CD4-positive, alpha-beta T cell (primary cell): ENCODE measurements at regions not wholly inside any gene's neighbourhood (a gene's known extent, or its start where the extent isn't known, plus 50 kb on each side); places are given as distances from the start of the nearest gene placed in this dataset.

Source experiments
- ATAC-seq: fragments of 200-7000 bp; cut with Tn5 transposase; one replicate; pipeline ENCODE4 v1.10.0; 2022; ENCODE audit warnings: mild to moderate bottlenecking; ENCODE audit not compliant: poor library complexity
- CTCF ChIA-PET: fragments of 350-600 bp; sonication (Branson Sonifier 250); formaldehyde crosslinking; loops from one replicate; lab custom pipeline; 2021; ENCODE audit warnings: antibody characterized with exemption, inconsistent platforms; lab: Charles Lee
- POLR2A ChIA-PET: fragments of 350-600 bp; sonication (Branson Sonifier 250); formaldehyde crosslinking; loops from one replicate; lab custom pipeline; 2021; ENCODE audit warnings: antibody characterized with exemption, inconsistent platforms; lab: Charles Lee
- DNase-seq, 14 experiments: peaks; one replicate each; pipeline ENCODE4 v3.0.0-alpha.2; 2013 to 2020; ENCODE audit warnings: mixed read lengths in 2 of 14
- H3K27ac ChIP-seq, 2 donors: one replicate each; pipeline versions ENCODE4 v1.5.1 to v1.7.0; 2013; ENCODE audit warnings: low read length in 2 of 2, low read depth in 1 of 2, mild to moderate bottlenecking in 1 of 2
- H3K27me3 ChIP-seq, 2 experiments: 1 replicate in 1 of 2; 2 replicates in 1 of 2; pipeline versions ENCODE4 v1.6.1 to v1.7.0; 2013; ENCODE audit warnings: low read length in 2 of 2, control low read depth in 1 of 2, mild to moderate bottlenecking in 1 of 2, moderate library complexity in 1 of 2; ENCODE audit not compliant: insufficient read depth in 2 of 2, control insufficient read depth in 1 of 2
- H3K36me3 ChIP-seq: one replicate; pipeline ENCODE4 v1.6.1; 2013; ENCODE audit warnings: low read length, control low read depth; ENCODE audit not compliant: insufficient read depth
- H3K4me1 ChIP-seq: one replicate; pipeline ENCODE4 v1.6.1; 2013; ENCODE audit warnings: low read length, control low read depth; ENCODE audit not compliant: insufficient read depth
- H3K4me3 ChIP-seq: one replicate; pipeline ENCODE4 v1.5.1; 2013; ENCODE audit warnings: mild to moderate bottlenecking, low read length, moderate library complexity
- H3K9me3 ChIP-seq, 2 experiments: 1 replicate in 1 of 2; 2 replicates in 1 of 2; pipeline versions ENCODE4 v1.6.1 to v1.7.0; 2013; ENCODE audit warnings: low read length in 2 of 2, mild to moderate bottlenecking in 2 of 2, control low read depth in 1 of 2, moderate library complexity in 1 of 2; ENCODE audit not compliant: control insufficient read depth in 1 of 2, insufficient read depth in 1 of 2
- H3K27ac Mint-ChIP-seq: one replicate; pipeline ENCODE4 v1.8.0; 2020; ENCODE audit warnings: mixed read lengths
- H3K27me3 Mint-ChIP-seq: one replicate; pipeline ENCODE4 v1.8.0; 2021; ENCODE audit warnings: mixed read lengths
- H3K36me3 Mint-ChIP-seq: one replicate; pipeline ENCODE4 v1.8.0; 2021; ENCODE audit warnings: low read depth, mixed read lengths
- H3K4me1 Mint-ChIP-seq: one replicate; pipeline ENCODE4 v1.8.0; 2021; ENCODE audit warnings: low read depth, mixed read lengths
- H3K4me3 Mint-ChIP-seq: one replicate; pipeline ENCODE4 v1.8.0; 2020; ENCODE audit warnings: mild to moderate bottlenecking, mixed read lengths
- H3K9me3 Mint-ChIP-seq: one replicate; pipeline ENCODE4 v1.8.0; 2020; ENCODE audit warnings: mixed read lengths
- intact Hi-C, 2 experiments: fragments of 100-400 bp; cut with DNase I in 1 of 2; cut with micrococcal nuclease in 1 of 2; formaldehyde crosslinking; loops; one replicate each; pipeline versions ENCODE4 v1.15.1 to v1.9.0; 2023 to 2025; cut with DNase I, micrococcal nuclease
- TF ChIP-seq, protein P1 (sequence below): fragments of 200-600 bp; IDR thresholded peaks from one replicate; pipeline ENCODE4 v1.8.0; 2022; ENCODE audit warnings: antibody characterized with exemption, mild to moderate bottlenecking

GRCh38 chr9:120018037-120018436 lies 561.9 kb downstream of the CDK5RAP2 start:
- intact Hi-C loops = no loop called here
- no peaks in the 10 kb centered on the region for H3K36me3 Mint-ChIP-seq
- Histone ChIP-seq H3K4me3 (no peak overlapping the region), H3K4me1 (no peaks in the 10 kb centered on the region), H3K27me3 (no peaks in the 10 kb centered on the region), H3K9me3 (peaks cover 0 to 9% of the 10 kb centered on the region in 2 experiments), H3K36me3 (no peaks in the 10 kb centered on the region), H3K27ac (no peak overlapping the region)
- ChIA-PET CTCF (no interaction called here), POLR2A (no interaction called here)
- no peak overlapping the region for H3K4me3 Mint-ChIP-seq
- ATAC-seq (no peak), DNase-seq (no peak)
- no peaks in the 10 kb centered on the region for H3K27me3 Mint-ChIP-seq
- no peaks in the 10 kb centered on the region for H3K9me3 Mint-ChIP-seq
- no peaks in the 10 kb centered on the region for H3K4me1 Mint-ChIP-seq
- TF ChIP-seq, protein P1, sequence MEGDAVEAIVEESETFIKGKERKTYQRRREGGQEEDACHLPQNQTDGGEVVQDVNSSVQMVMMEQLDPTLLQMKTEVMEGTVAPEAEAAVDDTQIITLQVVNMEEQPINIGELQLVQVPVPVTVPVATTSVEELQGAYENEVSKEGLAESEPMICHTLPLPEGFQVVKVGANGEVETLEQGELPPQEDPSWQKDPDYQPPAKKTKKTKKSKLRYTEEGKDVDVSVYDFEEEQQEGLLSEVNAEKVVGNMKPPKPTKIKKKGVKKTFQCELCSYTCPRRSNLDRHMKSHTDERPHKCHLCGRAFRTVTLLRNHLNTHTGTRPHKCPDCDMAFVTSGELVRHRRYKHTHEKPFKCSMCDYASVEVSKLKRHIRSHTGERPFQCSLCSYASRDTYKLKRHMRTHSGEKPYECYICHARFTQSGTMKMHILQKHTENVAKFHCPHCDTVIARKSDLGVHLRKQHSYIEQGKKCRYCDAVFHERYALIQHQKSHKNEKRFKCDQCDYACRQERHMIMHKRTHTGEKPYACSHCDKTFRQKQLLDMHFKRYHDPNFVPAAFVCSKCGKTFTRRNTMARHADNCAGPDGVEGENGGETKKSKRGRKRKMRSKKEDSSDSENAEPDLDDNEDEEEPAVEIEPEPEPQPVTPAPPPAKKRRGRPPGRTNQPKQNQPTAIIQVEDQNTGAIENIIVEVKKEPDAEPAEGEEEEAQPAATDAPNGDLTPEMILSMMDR = no peak
- no peak overlapping the region for H3K27ac Mint-ChIP-seq

DNA sequence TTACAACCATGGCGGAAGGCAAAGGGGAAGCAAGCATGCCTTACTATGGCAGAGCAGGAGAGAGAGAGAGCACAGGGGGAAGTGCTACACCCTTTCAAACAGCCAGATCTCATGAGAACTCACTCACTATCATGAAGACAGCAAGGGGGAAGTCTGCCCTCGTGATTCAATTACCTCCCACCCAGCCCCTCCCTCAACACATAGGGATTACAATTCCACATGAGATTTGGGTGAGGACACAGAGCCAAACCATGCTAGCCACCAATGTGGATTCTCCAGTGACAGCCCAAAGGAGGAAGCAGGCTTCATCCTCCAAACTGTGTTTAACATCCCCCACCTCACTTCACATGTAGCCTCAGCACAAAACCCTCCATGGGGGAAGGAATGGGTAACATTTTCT lies 563.7 kb downstream of the CDK5RAP2 start:
- H3K9me3 Mint-ChIP-seq = no peaks in the 10 kb centered on the region
- CTCF ChIA-PET = no interaction called here
- Histone ChIP-seq H3K4me3 (no peak overlapping the region), H3K9me3 (peaks cover 0 to 9% of the 10 kb centered on the region in 2 experiments), H3K36me3 (no peaks in the 10 kb centered on the region), H3K27ac (no peak overlapping the region), H3K4me1 (no peaks in the 10 kb centered on the region), H3K27me3 (no peaks in the 10 kb centered on the region)
- ATAC-seq = no peak
- no peak for DNase-seq
- no peaks in the 10 kb centered on the region for H3K36me3 Mint-ChIP-seq
- H3K27me3 Mint-ChIP-seq = no peaks in the 10 kb centered on the region
- no peak overlapping the region for H3K4me3 Mint-ChIP-seq
- H3K4me1 Mint-ChIP-seq = no peaks in the 10 kb centered on the region
- TF ChIP-seq, protein P1 = no peak
- H3K27ac Mint-ChIP-seq = no peak overlapping the region
- POLR2A ChIA-PET = no interaction called here
- intact Hi-C loops = no loop called here

GRCh38 chr9:120014796-120015195 lies 565.2 kb downstream of the CDK5RAP2 start:
- POLR2A ChIA-PET = no interaction called here
- Mint-ChIP-seq H3K36me3 (no peaks in the 10 kb centered on the region), H3K27me3 (peaks cover 7% of the 10 kb centered on the region), H3K4me1 (no peaks in the 10 kb centered on the region), H3K27ac (no peak overlapping the region), H3K9me3 (no peaks in the 10 kb centered on the region), H3K4me3 (no peak overlapping the region)
- ATAC-seq (no peak), DNase-seq (no peak)
- Histone ChIP-seq H3K4me1 (no peaks in the 10 kb centered on the region), H3K4me3 (no peak overlapping the region), H3K9me3 (peaks cover 0 to 14% of the 10 kb centered on the region in 2 experiments), H3K36me3 (no peaks in the 10 kb centered on the region), H3K27ac (no peak overlapping the region), H3K27me3 (no peaks in the 10 kb centered on the region)
- TF ChIP-seq, protein P1 = no peak
- intact Hi-C loops = no loop called here
- CTCF ChIA-PET = no interaction called here
